ENCODE measurements at regions not wholly inside any gene's neighbourhood (a gene's known extent, or its start where the extent isn't known, plus 50 kb on each side); places are given as distances from the start of the nearest gene placed in this dataset.

DNA sequence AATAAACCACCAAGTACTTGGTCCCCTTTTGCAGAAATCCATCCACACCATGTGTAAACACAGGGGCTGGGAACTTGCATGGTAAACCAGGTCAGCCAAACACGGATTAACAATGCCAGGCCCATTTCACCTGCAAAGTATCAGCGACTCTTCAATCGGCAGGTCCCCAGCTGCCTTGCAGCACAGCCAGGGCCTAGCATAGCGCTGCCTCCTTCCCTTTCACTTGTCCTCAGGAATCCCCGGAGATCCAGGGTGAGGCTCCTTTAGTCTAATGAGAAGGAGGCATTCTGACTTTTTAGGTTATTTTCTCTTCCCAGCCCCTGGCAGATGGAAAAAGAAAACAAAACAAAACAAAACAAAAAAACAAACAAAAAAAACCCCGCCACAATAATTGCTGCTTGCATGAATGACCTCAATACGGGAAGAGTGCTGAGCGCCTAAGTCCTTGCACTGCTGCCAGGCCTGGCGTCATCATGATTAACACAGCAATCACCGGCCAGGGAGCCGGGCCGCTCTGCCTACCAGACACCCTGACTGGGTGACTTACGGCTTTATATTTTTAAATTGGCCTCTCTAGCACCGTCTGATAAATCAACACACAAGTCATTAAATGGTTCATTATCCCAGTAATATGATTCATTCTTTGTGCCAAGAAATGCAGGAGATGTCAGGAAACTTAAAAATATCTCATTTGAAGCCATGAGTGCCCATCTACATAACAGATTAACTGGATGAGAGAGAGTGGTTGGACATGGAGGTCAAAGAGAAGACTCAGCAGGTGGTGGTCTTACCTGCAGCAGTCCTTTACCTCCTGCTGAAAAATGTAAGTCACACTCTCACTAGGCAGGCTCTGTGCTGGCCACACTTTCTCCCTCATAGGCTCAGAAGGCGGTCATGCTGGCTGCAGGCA, 692.7 kb downstream of the UQCRFS1 start:
- H3K27ac Mint-ChIP-seq: no peak overlapping the region
- H3K27me3 Mint-ChIP-seq: no peaks in the 10 kb centered on the region
- H3K4me1 Mint-ChIP-seq: no peaks in the 10 kb centered on the region
- DNase-seq (ENCODE audit: low spot score in 2 of 2): no peak
- H3K36me3 Mint-ChIP-seq: no peaks in the 10 kb centered on the region
- H3K9me3 Mint-ChIP-seq: peaks cover 8% of the 10 kb centered on the region
- no peak overlapping the region for H3K4me3 Mint-ChIP-seq
- ATAC-seq (ENCODE audit: low read depth): no peak

DNA sequence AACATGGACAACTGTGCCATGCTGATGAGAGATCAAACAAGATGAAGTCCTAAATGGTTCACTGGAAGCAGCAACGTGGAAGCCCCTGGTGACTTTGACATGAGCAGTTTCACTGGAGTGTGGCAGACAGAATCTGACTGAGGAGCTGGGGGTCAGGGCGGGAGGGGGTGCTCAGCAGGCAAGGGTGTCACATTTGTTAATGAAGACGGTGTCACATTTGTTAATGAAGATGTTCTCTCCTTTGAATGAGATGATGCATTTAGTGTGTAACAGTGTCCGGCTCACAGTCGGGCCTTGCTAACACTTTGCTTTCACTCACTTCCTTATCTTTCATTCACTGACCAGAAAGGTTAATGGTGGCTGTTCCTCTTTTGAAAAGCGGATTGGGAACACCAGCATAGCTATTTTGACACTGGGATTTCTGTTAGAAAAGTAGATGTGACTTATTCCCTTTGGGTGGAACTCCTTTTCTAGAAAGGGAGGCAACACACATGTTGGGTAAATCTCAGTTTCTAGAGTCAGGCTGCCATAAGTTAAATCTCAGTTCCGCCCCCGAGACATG, 693.7 kb downstream of the UQCRFS1 start:
- Mint-ChIP-seq H3K27me3 (no peaks in the 10 kb centered on the region), H3K4me1 (no peaks in the 10 kb centered on the region), H3K4me3 (no peak overlapping the region), H3K27ac (no peak overlapping the region), H3K36me3 (no peaks in the 10 kb centered on the region), H3K9me3 (peaks cover 8% of the 10 kb centered on the region)
- ATAC-seq (ENCODE audit: low read depth) (no peak), DNase-seq (ENCODE audit: low spot score in 2 of 2) (no peak)

DNA sequence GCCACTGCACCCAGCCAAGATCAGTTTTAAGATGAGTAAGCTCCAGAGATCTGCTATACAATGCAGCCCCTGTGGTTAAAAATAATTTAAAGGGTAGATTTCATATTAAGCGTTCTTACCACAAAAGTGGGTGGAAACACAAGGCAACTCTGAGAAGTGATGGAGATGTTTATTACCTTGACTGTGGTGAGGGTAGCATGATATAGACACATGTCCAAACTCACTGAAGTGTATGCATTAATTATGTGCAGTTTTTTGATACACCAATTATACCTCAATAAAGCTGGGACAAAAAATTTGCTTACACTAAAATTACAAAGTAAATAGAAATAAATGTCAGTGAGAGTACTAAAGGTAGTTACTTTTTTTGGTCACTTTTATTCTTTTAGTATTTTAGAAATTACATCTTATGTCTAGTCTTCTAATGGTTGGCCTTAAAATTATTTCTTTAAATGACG, 696.5 kb downstream of the UQCRFS1 start:
- no peak overlapping the region for H3K4me3 Mint-ChIP-seq
- H3K36me3 Mint-ChIP-seq: no peaks in the 10 kb centered on the region
- DNase-seq (ENCODE audit: low spot score in 2 of 2) (no peak), ATAC-seq (ENCODE audit: low read depth) (no peak)
- H3K27ac Mint-ChIP-seq: no peak overlapping the region
- no peaks in the 10 kb centered on the region for H3K4me1 Mint-ChIP-seq
- peaks cover 5% of the 10 kb centered on the region for H3K9me3 Mint-ChIP-seq
- no peaks in the 10 kb centered on the region for H3K27me3 Mint-ChIP-seq

DNA sequence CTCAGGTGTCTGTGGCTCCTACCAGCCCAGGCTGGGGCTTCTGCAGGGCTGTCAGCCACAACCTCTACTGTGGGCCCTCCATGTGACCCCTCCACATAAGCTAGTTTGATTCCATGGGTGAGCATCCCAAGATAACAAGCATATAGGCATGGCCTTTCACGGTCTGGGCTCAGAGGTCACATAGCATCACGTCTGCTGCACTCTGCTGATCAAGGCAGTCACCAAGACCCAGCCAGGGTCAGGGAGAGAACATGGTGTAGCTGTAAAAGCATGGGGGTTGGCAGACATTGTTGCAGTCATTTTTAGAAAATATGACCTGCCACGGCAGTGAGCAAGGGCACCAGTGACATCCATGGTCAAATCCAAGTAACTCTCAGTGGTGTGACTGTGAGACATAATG, 698.8 kb downstream of the UQCRFS1 start:
- Mint-ChIP-seq H3K27ac (no peak overlapping the region), H3K27me3 (no peaks in the 10 kb centered on the region), H3K4me3 (no peak overlapping the region), H3K4me1 (no peaks in the 10 kb centered on the region), H3K9me3 (peaks cover 4% of the 10 kb centered on the region), H3K36me3 (no peaks in the 10 kb centered on the region)
- no peak for DNase-seq (ENCODE audit: low spot score in 2 of 2)
- ATAC-seq (ENCODE audit: low read depth): no peak

DNA sequence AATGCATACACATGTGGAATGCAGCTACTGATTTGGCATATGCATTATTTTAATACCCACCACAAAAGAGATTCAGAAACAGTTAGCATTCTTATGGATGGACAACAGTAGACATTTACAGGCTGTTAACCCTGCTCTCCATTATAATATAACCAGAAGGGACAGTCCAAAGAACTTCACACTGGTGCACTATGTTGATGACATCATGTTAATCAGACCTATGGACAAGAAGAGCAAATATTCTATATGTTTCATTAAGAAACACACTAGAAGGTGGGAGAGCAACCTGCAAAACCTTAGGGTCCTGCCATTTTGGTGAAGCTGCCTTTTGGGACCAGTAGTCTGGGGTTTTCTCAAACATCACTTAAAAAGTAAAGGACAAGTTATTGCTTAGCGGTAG, 701.3 kb downstream of the UQCRFS1 start:
- ATAC-seq (ENCODE audit: low read depth) (no peak), DNase-seq (ENCODE audit: low spot score in 2 of 2) (no peak)
- H3K4me1 Mint-ChIP-seq: no peaks in the 10 kb centered on the region
- H3K36me3 Mint-ChIP-seq: peaks cover 2% of the 10 kb centered on the region
- no peak overlapping the region for H3K4me3 Mint-ChIP-seq
- no peak overlapping the region for H3K27ac Mint-ChIP-seq
- H3K9me3 Mint-ChIP-seq: peaks cover 8% of the 10 kb centered on the region
- no peaks in the 10 kb centered on the region for H3K27me3 Mint-ChIP-seq

DNA sequence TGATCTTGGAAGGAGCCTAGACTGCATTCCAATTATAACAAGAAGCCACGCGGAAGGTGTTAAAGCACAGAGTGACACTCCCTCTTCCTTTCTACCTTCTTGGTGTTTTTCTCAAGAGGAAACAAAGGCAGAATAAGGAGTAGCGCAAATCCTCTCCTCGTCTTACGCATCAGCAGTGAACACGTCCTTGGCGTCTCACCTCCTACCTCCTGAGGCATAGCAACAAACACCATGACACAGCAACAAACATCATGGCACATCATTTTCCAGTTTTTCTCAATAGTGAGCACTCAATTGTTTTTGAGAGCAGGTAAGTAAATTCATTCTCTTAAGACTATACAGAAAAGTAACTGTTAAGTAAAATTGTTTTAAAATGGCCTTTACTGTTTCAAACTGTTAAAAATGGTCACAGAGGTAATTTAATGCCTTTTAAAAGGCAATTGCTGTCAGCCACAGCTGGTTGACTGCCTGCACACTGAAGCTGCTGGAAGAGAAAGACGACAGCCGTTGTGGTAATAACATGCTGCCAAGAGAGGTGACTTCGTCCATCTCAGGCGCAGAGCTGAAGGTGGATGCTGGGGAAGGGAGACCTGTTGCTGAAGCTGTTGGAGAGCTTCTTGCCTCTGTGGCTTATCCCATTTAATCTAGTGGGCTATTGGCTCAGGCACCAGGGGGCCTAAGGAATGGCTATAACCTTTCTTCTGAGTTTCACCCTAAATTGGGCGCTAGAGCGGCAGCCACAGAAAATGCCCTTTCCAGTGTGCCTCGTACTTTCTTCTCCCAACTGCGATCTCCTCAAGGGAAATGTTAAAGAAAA, 703.7 kb downstream of the UQCRFS1 start:
- ATAC-seq (ENCODE audit: low read depth) (no peak), DNase-seq (ENCODE audit: low spot score in 2 of 2) (no peak)
- H3K9me3 Mint-ChIP-seq: peaks cover 6% of the 10 kb centered on the region
- H3K4me1 Mint-ChIP-seq: no peaks in the 10 kb centered on the region
- peaks cover 2% of the 10 kb centered on the region for H3K36me3 Mint-ChIP-seq
- no peak overlapping the region for H3K4me3 Mint-ChIP-seq
- no peak overlapping the region for H3K27ac Mint-ChIP-seq
- no peaks in the 10 kb centered on the region for H3K27me3 Mint-ChIP-seq

DNA sequence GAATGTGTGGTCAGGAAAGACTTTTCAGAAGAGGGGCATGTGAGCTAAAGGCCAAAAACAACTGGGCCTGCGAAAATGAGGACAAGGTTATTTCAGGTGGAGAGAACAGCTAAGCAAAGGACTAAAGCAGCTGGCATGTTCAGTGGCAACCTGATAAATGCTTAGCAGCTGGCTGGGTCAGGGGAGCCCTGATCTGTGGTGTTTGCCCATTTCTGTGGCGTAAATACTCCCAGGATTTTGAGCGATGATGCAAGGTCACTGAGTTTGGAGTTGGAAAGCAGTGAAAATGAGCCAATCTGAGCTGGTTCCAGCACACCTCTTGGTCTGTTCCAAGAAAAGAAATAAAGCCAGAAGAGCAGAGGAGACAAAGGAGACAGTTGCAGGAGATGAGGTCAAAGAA, 704.3 kb downstream of the UQCRFS1 start:
- no peak for DNase-seq (ENCODE audit: low spot score in 2 of 2)
- Mint-ChIP-seq H3K36me3 (peaks cover 2% of the 10 kb centered on the region), H3K4me1 (no peaks in the 10 kb centered on the region), H3K27ac (no peak overlapping the region), H3K9me3 (peaks cover 6% of the 10 kb centered on the region), H3K4me3 (no peak overlapping the region), H3K27me3 (no peaks in the 10 kb centered on the region)
- no peak for ATAC-seq (ENCODE audit: low read depth)

DNA sequence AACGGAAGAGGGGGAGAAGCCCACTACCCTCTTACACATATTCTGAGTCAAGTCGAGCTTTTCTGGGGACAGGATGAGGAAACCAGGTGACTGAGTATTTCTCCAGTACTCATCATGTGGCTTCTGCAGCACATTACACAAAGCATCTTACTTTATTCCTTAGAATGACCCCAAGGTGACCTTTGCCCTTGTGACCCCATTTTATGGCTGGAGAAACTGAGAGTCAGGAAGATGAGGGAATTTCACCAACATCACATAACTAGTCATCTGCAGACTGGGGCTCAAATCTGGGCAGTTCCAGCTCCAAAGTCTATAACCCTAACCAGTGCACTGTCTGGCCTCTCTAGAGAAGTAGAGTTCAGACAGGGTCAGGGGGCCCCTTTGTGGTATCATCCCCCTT, 707.0 kb downstream of the UQCRFS1 start:
- no peak overlapping the region for H3K27ac Mint-ChIP-seq
- no peak overlapping the region for H3K4me3 Mint-ChIP-seq
- ATAC-seq (ENCODE audit: low read depth) (no peak), DNase-seq (ENCODE audit: low spot score in 2 of 2) (no peak)
- H3K27me3 Mint-ChIP-seq: no peaks in the 10 kb centered on the region
- H3K36me3 Mint-ChIP-seq: peaks cover 2% of the 10 kb centered on the region
- H3K4me1 Mint-ChIP-seq: peaks cover 2% of the 10 kb centered on the region
- peaks cover 9% of the 10 kb centered on the region for H3K9me3 Mint-ChIP-seq

DNA sequence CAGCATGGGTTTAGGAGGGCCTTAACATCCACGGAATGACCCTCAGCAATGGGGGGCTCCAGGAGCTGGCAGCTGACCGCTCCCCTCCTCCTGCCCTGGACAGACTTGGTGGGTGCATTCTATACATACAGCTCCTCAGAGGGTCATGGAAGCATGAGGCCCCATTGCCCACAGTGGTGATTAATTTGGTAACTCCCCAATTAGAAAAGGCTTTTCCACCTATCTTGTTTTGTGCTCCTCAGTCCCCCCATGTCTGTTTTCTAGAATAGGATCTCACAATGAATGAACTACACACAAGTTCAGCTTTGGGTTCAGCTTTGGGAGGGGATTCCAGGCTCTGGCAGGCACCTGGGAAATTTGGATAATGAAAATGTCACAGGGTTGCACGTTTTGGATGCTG, 707.8 kb downstream of the UQCRFS1 start:
- no peaks in the 10 kb centered on the region for H3K27me3 Mint-ChIP-seq
- ATAC-seq (ENCODE audit: low read depth) (no peak), DNase-seq (ENCODE audit: low spot score in 2 of 2) (no peak)
- H3K4me3 Mint-ChIP-seq: no peak overlapping the region
- no peak overlapping the region for H3K27ac Mint-ChIP-seq
- peaks cover 2% of the 10 kb centered on the region for H3K36me3 Mint-ChIP-seq
- peaks cover 2% of the 10 kb centered on the region for H3K4me1 Mint-ChIP-seq
- peaks cover 8% of the 10 kb centered on the region for H3K9me3 Mint-ChIP-seq

DNA sequence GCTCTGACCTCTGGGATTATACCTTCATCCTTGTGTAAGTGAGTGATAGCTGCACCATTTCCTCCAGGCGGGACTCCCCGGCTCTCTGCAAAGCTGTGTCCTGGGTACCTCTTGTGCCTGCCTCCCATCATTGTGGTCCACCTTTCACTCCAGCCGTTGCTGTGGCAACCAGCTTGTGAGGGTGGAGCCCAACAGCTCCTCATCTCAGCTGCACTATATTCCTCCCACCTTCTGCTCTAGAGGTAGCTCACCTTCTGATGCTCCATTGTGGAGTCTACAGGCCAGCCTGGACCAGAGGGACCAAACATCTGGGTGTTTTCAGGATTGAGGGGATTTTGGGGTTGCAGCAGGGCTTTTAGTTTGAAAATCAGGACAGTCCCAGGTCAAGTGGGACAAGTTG, 708.2 kb downstream of the UQCRFS1 start:
- Mint-ChIP-seq H3K4me3 (no peak overlapping the region), H3K36me3 (peaks cover 2% of the 10 kb centered on the region), H3K27me3 (no peaks in the 10 kb centered on the region), H3K4me1 (peaks cover 2% of the 10 kb centered on the region), H3K27ac (no peak overlapping the region), H3K9me3 (peaks cover 8% of the 10 kb centered on the region)
- no peak for ATAC-seq (ENCODE audit: low read depth)
- no peak for DNase-seq (ENCODE audit: low spot score in 2 of 2)

DNA sequence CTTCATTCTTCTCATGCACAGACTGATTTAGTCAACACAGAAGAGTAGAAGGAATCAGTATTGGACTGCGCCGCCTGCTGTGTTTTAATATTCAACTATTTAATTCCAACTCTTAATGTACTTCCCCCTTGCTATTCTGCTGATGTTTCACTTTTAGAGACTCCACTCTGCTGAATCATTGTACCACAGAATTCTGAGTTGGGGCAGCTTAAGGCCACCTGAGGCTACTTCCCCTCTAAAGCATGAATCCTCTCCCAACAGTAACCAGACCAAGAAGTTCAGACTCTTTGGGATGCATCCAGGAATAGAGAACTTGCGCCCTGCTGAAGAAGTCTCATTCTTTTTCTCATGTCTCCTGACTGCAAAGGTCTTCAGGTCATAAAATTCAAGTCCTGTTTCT, 708.8 kb downstream of the UQCRFS1 start:
- H3K27me3 Mint-ChIP-seq: no peaks in the 10 kb centered on the region
- DNase-seq (ENCODE audit: low spot score in 2 of 2) (no peak), ATAC-seq (ENCODE audit: low read depth) (no peak)
- peaks cover 8% of the 10 kb centered on the region for H3K9me3 Mint-ChIP-seq
- peaks cover 2% of the 10 kb centered on the region for H3K4me1 Mint-ChIP-seq
- H3K27ac Mint-ChIP-seq: no peak overlapping the region
- H3K4me3 Mint-ChIP-seq: no peak overlapping the region
- peaks cover 2% of the 10 kb centered on the region for H3K36me3 Mint-ChIP-seq

DNA sequence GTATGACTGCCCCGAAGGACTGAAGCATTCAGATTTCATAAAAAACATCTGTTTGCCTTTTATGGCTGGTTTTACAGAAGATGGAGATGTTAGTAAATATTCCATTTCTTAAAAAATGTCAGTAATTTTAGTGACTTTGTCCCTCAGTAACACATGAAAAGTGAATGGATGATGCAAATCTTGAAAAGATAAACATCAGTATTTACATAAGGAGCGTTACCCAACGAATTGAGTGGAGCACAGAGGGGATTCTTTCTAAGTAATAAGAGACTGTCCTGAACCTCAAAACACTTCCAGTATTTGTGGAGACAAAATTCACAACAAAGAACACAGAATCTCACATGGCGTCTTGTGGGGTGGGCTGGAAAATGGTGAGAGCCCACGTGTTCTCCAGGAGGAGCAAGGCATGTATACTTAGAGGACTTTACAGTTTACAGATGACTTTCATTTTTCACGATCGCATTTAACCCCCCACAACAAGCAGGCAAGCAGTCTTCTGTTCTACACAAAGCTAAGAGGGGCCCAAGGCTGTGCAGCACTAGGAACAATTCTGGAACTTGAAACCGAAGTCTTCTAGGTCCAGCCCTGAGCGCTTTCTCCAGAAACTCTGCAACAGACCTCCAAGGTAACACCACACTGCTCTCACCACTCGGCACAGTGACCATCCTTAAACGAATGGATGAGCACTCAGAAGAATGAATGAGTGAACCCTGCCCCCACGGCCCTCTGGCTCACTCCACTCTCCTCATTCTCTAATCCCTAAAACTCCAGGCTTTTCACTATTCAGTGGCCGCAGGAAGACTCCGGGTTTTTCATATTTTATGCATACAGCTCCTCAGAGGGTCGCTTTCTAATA, 709.8 kb downstream of the UQCRFS1 start:
- H3K27me3 Mint-ChIP-seq: no peaks in the 10 kb centered on the region
- no peak for DNase-seq (ENCODE audit: low spot score in 2 of 2)
- H3K9me3 Mint-ChIP-seq: peaks cover 6% of the 10 kb centered on the region
- no peak for ATAC-seq (ENCODE audit: low read depth)
- no peaks in the 10 kb centered on the region for H3K36me3 Mint-ChIP-seq
- H3K27ac Mint-ChIP-seq: no peak overlapping the region
- H3K4me1 Mint-ChIP-seq: peaks cover 2% of the 10 kb centered on the region
- H3K4me3 Mint-ChIP-seq: no peak overlapping the region

DNA sequence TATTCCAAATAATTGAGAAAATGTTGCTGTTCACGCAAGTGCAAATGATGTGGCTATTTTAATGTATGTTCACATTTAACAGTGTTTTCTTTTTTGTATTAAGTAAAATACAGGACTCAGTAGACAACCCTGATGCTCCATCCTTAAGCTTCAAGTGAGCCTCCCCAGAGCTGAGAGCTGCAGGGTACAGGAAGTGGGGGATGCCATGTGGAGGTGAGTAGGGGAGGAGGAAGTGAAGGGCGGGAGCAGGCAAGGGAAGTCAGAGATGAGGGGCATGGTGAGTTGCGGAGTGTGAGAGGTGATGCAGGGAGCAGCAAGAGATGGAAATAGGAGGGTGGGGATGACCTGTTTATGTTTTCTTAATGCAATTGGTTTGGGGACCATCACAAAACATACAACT, 711.0 kb downstream of the UQCRFS1 start:
- DNase-seq (ENCODE audit: low spot score in 2 of 2) (no peak), ATAC-seq (ENCODE audit: low read depth) (no peak)
- Mint-ChIP-seq H3K9me3 (peaks cover 7% of the 10 kb centered on the region), H3K36me3 (no peaks in the 10 kb centered on the region), H3K27me3 (no peaks in the 10 kb centered on the region), H3K4me3 (no peak overlapping the region), H3K4me1 (peaks cover 2% of the 10 kb centered on the region), H3K27ac (no peak overlapping the region)

Measured in memory B cell (primary cell).